ENCODE measurements at regions not wholly inside any gene's neighbourhood (a gene's known extent, or its start where the extent isn't known, plus 50 kb on each side); places are given as distances from the start of the nearest gene placed in this dataset.

GRCh38 chr21:38591218-38591537 lies 92.9 kb upstream of the ERG start:
- H3K4me3 ChIP-seq (ENCODE audit: extremely low read depth, insufficient read depth, low read length, poor library complexity, severe bottlenecking) = no peak overlapping the region
- WGBS, 2 experiments (ENCODE audit: insufficient coverage in 2 of 2) = 92 to 100% methylated on average over 1 of the region's 1 CpG
- no peaks in the 10 kb centered on the region for H3K4me1 ChIP-seq (ENCODE audit: control insufficient read depth, insufficient read depth, low read length, poor library complexity, severe bottlenecking)
- H3K36me3 ChIP-seq (ENCODE audit: control insufficient read depth, insufficient read depth, low read length) = no peaks in the 10 kb centered on the region
- no peak overlapping the region for H3K27ac ChIP-seq (ENCODE audit: low read depth, low read length, severe bottlenecking)
- no peaks in the 10 kb centered on the region for H3K9me3 ChIP-seq (ENCODE audit: control insufficient read depth, low read length)

- H3K36me3 ChIP-seq (ENCODE audit: control insufficient read depth, insufficient read depth, low read length) = no peaks in the 10 kb centered on the region
- WGBS, 2 experiments (ENCODE audit: insufficient coverage in 2 of 2) = 59 to 75% methylated on average over 3 of the region's 4 CpGs
- no peak overlapping the region for H3K27ac ChIP-seq (ENCODE audit: low read depth, low read length, severe bottlenecking)
- no peaks in the 10 kb centered on the region for H3K4me1 ChIP-seq (ENCODE audit: control insufficient read depth, insufficient read depth, low read length, poor library complexity, severe bottlenecking)
- no peak overlapping the region for H3K4me3 ChIP-seq (ENCODE audit: extremely low read depth, insufficient read depth, low read length, poor library complexity, severe bottlenecking)
- H3K9me3 ChIP-seq (ENCODE audit: control insufficient read depth, low read length) = no peaks in the 10 kb centered on the region
These were observed 98.2 kb upstream of the ERG start for GRCh38 chr21:38596264-38597042.

- Histone ChIP-seq H3K9me3 (ENCODE audit: control insufficient read depth, low read length) (no peaks in the 10 kb centered on the region), H3K27ac (ENCODE audit: low read depth, low read length, severe bottlenecking) (no peak overlapping the region), H3K4me3 (ENCODE audit: extremely low read depth, insufficient read depth, low read length, poor library complexity, severe bottlenecking) (no peak overlapping the region), H3K36me3 (ENCODE audit: control insufficient read depth, insufficient read depth, low read length) (no peaks in the 10 kb centered on the region), H3K4me1 (ENCODE audit: control insufficient read depth, insufficient read depth, low read length, poor library complexity, severe bottlenecking) (no peaks in the 10 kb centered on the region)
- WGBS, 2 experiments (ENCODE audit: insufficient coverage in 2 of 2) = 40 to 83% methylated on average over 1 of the region's 2 CpGs
These were observed 99.1 kb upstream of the ERG start for GRCh38 chr21:38597421-38597820.

- Histone ChIP-seq H3K36me3 (ENCODE audit: control insufficient read depth, insufficient read depth, low read length) (no peaks in the 10 kb centered on the region), H3K4me3 (ENCODE audit: extremely low read depth, insufficient read depth, low read length, poor library complexity, severe bottlenecking) (no peak overlapping the region), H3K9me3 (ENCODE audit: control insufficient read depth, low read length) (no peaks in the 10 kb centered on the region), H3K4me1 (ENCODE audit: control insufficient read depth, insufficient read depth, low read length, poor library complexity, severe bottlenecking) (no peaks in the 10 kb centered on the region), H3K27ac (ENCODE audit: low read depth, low read length, severe bottlenecking) (no peak overlapping the region)
- WGBS, 2 experiments (ENCODE audit: insufficient coverage in 2 of 2) = 77 to 94% methylated on average over 2 to 3 of the region's 5 CpGs
These were observed 100.1 kb upstream of the ERG start for GRCh38 chr21:38598413-38598812.

- WGBS, 2 experiments (ENCODE audit: insufficient coverage in 2 of 2) = 80 to 92% methylated on average over 1 to 4 of the region's 8 CpGs
These were observed 101.2 kb upstream of the ERG start for GRCh38 chr21:38599381-38599975.

GRCh38 chr21:38600106-38600505 lies 101.8 kb upstream of the ERG start:
- Histone ChIP-seq H3K4me1 (ENCODE audit: control insufficient read depth, insufficient read depth, low read length, poor library complexity, severe bottlenecking) (no peaks in the 10 kb centered on the region), H3K27ac (ENCODE audit: low read depth, low read length, severe bottlenecking) (no peak overlapping the region), H3K4me3 (ENCODE audit: extremely low read depth, insufficient read depth, low read length, poor library complexity, severe bottlenecking) (no peak overlapping the region), H3K36me3 (ENCODE audit: control insufficient read depth, insufficient read depth, low read length) (no peaks in the 10 kb centered on the region), H3K9me3 (ENCODE audit: control insufficient read depth, low read length) (no peaks in the 10 kb centered on the region)
- WGBS, 2 experiments (ENCODE audit: insufficient coverage in 2 of 2) = 91 to 93% methylated on average over 2 to 7 of the region's 7 CpGs

More at GRCh38 chr21:38599381-38599975, 101.2 kb upstream of the ERG start:
- Histone ChIP-seq H3K36me3 (ENCODE audit: control insufficient read depth, insufficient read depth, low read length) (no peaks in the 10 kb centered on the region), H3K27ac (ENCODE audit: low read depth, low read length, severe bottlenecking) (no peak overlapping the region), H3K4me1 (ENCODE audit: control insufficient read depth, insufficient read depth, low read length, poor library complexity, severe bottlenecking) (no peaks in the 10 kb centered on the region), H3K9me3 (ENCODE audit: control insufficient read depth, low read length) (no peaks in the 10 kb centered on the region), H3K4me3 (ENCODE audit: extremely low read depth, insufficient read depth, low read length, poor library complexity, severe bottlenecking) (no peak overlapping the region)

- no peaks in the 10 kb centered on the region for H3K9me3 ChIP-seq (ENCODE audit: control insufficient read depth, low read length)
- no peaks in the 10 kb centered on the region for H3K4me1 ChIP-seq (ENCODE audit: control insufficient read depth, insufficient read depth, low read length, poor library complexity, severe bottlenecking)
- no peak overlapping the region for H3K27ac ChIP-seq (ENCODE audit: low read depth, low read length, severe bottlenecking)
- no peaks in the 10 kb centered on the region for H3K36me3 ChIP-seq (ENCODE audit: control insufficient read depth, insufficient read depth, low read length)
- WGBS, 2 experiments (ENCODE audit: insufficient coverage in 2 of 2) = 50 to 63% methylated on average over 1 to 2 of the region's 3 CpGs
- no peak overlapping the region for H3K4me3 ChIP-seq (ENCODE audit: extremely low read depth, insufficient read depth, low read length, poor library complexity, severe bottlenecking)
These were observed 107.0 kb upstream of the ERG start for GRCh38 chr21:38605236-38605635.

GRCh38 chr21:38609580-38609979 lies 111.3 kb upstream of the ERG start:
- Histone ChIP-seq H3K4me1 (ENCODE audit: control insufficient read depth, insufficient read depth, low read length, poor library complexity, severe bottlenecking) (no peaks in the 10 kb centered on the region), H3K36me3 (ENCODE audit: control insufficient read depth, insufficient read depth, low read length) (no peaks in the 10 kb centered on the region), H3K27ac (ENCODE audit: low read depth, low read length, severe bottlenecking) (no peak overlapping the region), H3K9me3 (ENCODE audit: control insufficient read depth, low read length) (no peaks in the 10 kb centered on the region), H3K4me3 (ENCODE audit: extremely low read depth, insufficient read depth, low read length, poor library complexity, severe bottlenecking) (no peak overlapping the region)
- no CpG with 5 or more reads among the region's 4 CpGs for WGBS, 2 experiments (ENCODE audit: insufficient coverage in 2 of 2)

GRCh38 chr21:38610623-38611251 lies 112.5 kb upstream of the ERG start:
- no peaks in the 10 kb centered on the region for H3K4me1 ChIP-seq (ENCODE audit: control insufficient read depth, insufficient read depth, low read length, poor library complexity, severe bottlenecking)
- H3K4me3 ChIP-seq (ENCODE audit: extremely low read depth, insufficient read depth, low read length, poor library complexity, severe bottlenecking) = no peak overlapping the region
- WGBS, 2 experiments (ENCODE audit: insufficient coverage in 2 of 2) = 88 to 95% methylated on average over 5 to 9 of the region's 9 CpGs
- H3K9me3 ChIP-seq (ENCODE audit: control insufficient read depth, low read length) = no peaks in the 10 kb centered on the region
- H3K27ac ChIP-seq (ENCODE audit: low read depth, low read length, severe bottlenecking) = no peak overlapping the region
- H3K36me3 ChIP-seq (ENCODE audit: control insufficient read depth, insufficient read depth, low read length) = no peaks in the 10 kb centered on the region

- Histone ChIP-seq H3K4me1 (ENCODE audit: control insufficient read depth, insufficient read depth, low read length, poor library complexity, severe bottlenecking) (no peaks in the 10 kb centered on the region), H3K9me3 (ENCODE audit: control insufficient read depth, low read length) (no peaks in the 10 kb centered on the region), H3K27ac (ENCODE audit: low read depth, low read length, severe bottlenecking) (no peak overlapping the region), H3K4me3 (ENCODE audit: extremely low read depth, insufficient read depth, low read length, poor library complexity, severe bottlenecking) (no peak overlapping the region), H3K36me3 (ENCODE audit: control insufficient read depth, insufficient read depth, low read length) (no peaks in the 10 kb centered on the region)
- 82 to 93% methylated on average over 5 to 8 of the region's 8 CpGs for WGBS, 2 experiments (ENCODE audit: insufficient coverage in 2 of 2)
These were observed 113.0 kb upstream of the ERG start for GRCh38 chr21:38611277-38611676.

- Histone ChIP-seq H3K27ac (ENCODE audit: low read depth, low read length, severe bottlenecking) (no peak overlapping the region), H3K9me3 (ENCODE audit: control insufficient read depth, low read length) (no peaks in the 10 kb centered on the region), H3K4me3 (ENCODE audit: extremely low read depth, insufficient read depth, low read length, poor library complexity, severe bottlenecking) (no peak overlapping the region), H3K36me3 (ENCODE audit: control insufficient read depth, insufficient read depth, low read length) (no peaks in the 10 kb centered on the region), H3K4me1 (ENCODE audit: control insufficient read depth, insufficient read depth, low read length, poor library complexity, severe bottlenecking) (no peaks in the 10 kb centered on the region)
- 79 to 95% methylated on average over 3 to 4 of the region's 6 CpGs for WGBS, 2 experiments (ENCODE audit: insufficient coverage in 2 of 2)
These were observed 115.4 kb upstream of the ERG start for GRCh38 chr21:38613686-38614085.
